Caco-2 (cell line): ENCODE measurements at regions not wholly inside any gene's neighbourhood (a gene's known extent, or its start where the extent isn't known, plus 50 kb on each side); places are given as distances from the start of the nearest gene placed in this dataset.

Source experiments
- BruUV-seq: library from RNA; stranded (reverse); fragments of 400-500 nt; replicated peaks from 2 replicates; lab custom pipeline; 2021; lab: Mats Ljungman, UMichigan
- CTCF ChIA-PET: fragments of 300-600 bp; sonication (Branson Sonifier 250); formaldehyde crosslinking; loops from one replicate; lab custom pipeline; 2022; ENCODE audit warnings: antibody characterized with exemption; lab: Charles Lee
- POLR2A ChIA-PET: fragments of 300-600 bp; sonication (Branson Sonifier 250); formaldehyde crosslinking; loops from one replicate; lab custom pipeline; 2022; ENCODE audit warnings: antibody characterized with exemption; lab: Charles Lee
- DNase-seq, 2 experiments: peaks; one replicate each; pipeline versions ENCODE4 v3.0.0 to v3.0.0-alpha.2; 2020 to 2022
- H3K27me3 ChIP-seq: replicated peaks from 2 replicates; pipeline ENCODE4 v1.6.0; 2011; ENCODE audit warnings: low read length; ENCODE audit not compliant: control insufficient read depth, insufficient read depth
- H3K36me3 ChIP-seq: 2 replicates; pipeline ENCODE4 v1.5.1; 2011; ENCODE audit warnings: low read length; ENCODE audit not compliant: control insufficient read depth, insufficient read depth
- H3K4me1 ChIP-seq: fragments of 250-450 bp; sonication (Bioruptor Pico); 2 replicates; pipeline ENCODE4 v1.5.1; 2020; ENCODE audit warnings: mild to moderate bottlenecking
- H3K4me3 ChIP-seq: 2 replicates; pipeline ENCODE4 v1.5.1; 2011; ENCODE audit warnings: low read depth, mild to moderate bottlenecking, control low read depth, low read length
- H3K9me3 ChIP-seq: fragments of 250-450 bp; sonication (Bioruptor Pico); 2 replicates; pipeline ENCODE4 v1.5.1; 2020; ENCODE audit warnings: mild to moderate bottlenecking, moderate library complexity
- H3K27ac Mint-ChIP-seq: one replicate; pipeline ENCODE4 v1.8.0; 2022; ENCODE audit warnings: mixed read lengths; ENCODE audit not compliant: unreplicated experiment
- H3K27me3 Mint-ChIP-seq: one replicate; pipeline ENCODE4 v1.8.0; 2022; ENCODE audit warnings: mixed read lengths; ENCODE audit not compliant: insufficient read depth, unreplicated experiment
- H3K36me3 Mint-ChIP-seq: one replicate; pipeline ENCODE4 v1.8.0; 2022; ENCODE audit warnings: mild to moderate bottlenecking, mixed read lengths; ENCODE audit not compliant: insufficient read depth, unreplicated experiment
- H3K4me1 Mint-ChIP-seq: one replicate; pipeline ENCODE4 v1.8.0; 2022; ENCODE audit warnings: low read depth, mixed read lengths; ENCODE audit not compliant: unreplicated experiment
- H3K4me3 Mint-ChIP-seq: one replicate; pipeline ENCODE4 v1.8.0; 2022; ENCODE audit warnings: mild to moderate bottlenecking, moderate library complexity, mixed read lengths; ENCODE audit not compliant: unreplicated experiment
- H3K9me3 Mint-ChIP-seq: one replicate; pipeline ENCODE4 v1.8.0; 2022; ENCODE audit warnings: mixed read lengths; ENCODE audit not compliant: unreplicated experiment
- CTCF ChIP-seq, 2 experiments: fragments of 200-600 bp in 1 of 2; IDR thresholded peaks; 1 replicate in 1 of 2; 2 replicates in 1 of 2; pipeline versions ENCODE4 v1.5.1 to v1.8.0; 2011 to 2022; ENCODE audit warnings: antibody characterized with exemption in 1 of 2, control low read depth in 1 of 2, inconsistent platforms in 1 of 2, low read depth in 1 of 2, low read length in 1 of 2, mild to moderate bottlenecking in 1 of 2, moderate library complexity in 1 of 2; ENCODE audit not compliant: insufficient read depth in 1 of 2, severe bottlenecking in 1 of 2, unreplicated experiment in 1 of 2
- intact Hi-C: fragments of 100-400 bp; cut with micrococcal nuclease; formaldehyde crosslinking; loops from one replicate; pipeline ENCODE4 v1.10.0; 2022; ENCODE audit not compliant: unreplicated experiment

GRCh38 chr17:77441940-77442339, 301.2 kb downstream of the SEC14L1 start:
- H3K4me3 ChIP-seq = no peak overlapping the region
- Mint-ChIP-seq H3K36me3 (peaks cover 31% of the 10 kb centered on the region), H3K27ac (peak overlapping the region; percentile 34), H3K27me3 (no peaks in the 10 kb centered on the region), H3K9me3 (no peaks in the 10 kb centered on the region), H3K4me1 (peaks cover 13% of the 10 kb centered on the region), H3K4me3 (no peak overlapping the region)
- ChIA-PET CTCF (interaction anchor here (1.9 kb wide), 1 partner anchor 12 kb away, joined by 9 read pairs; no protein-coding TSS in a partner anchor), POLR2A (no interaction called here)
- H3K36me3 ChIP-seq = no peaks in the 10 kb centered on the region; the same call in 1 of the 2 replicates
- peaks cover 9% of the 10 kb centered on the region; the same call in 1 of the 2 replicates for H3K4me1 ChIP-seq
- BruUV-seq = no TSS peak
- no peak for TF ChIP-seq CTCF (IDR thresholded peaks at IDR 0.05; ENCODE audit: insufficient read depth in 1 of 2, low read depth in 1 of 2, low read length in 1 of 2, severe bottlenecking in 1 of 2, unreplicated experiment in 1 of 2)
- intact Hi-C loops = no loop called here
- no peaks in the 10 kb centered on the region for H3K9me3 ChIP-seq
- no peaks in the 10 kb centered on the region for H3K27me3 ChIP-seq
- no peak for DNase-seq

DNA sequence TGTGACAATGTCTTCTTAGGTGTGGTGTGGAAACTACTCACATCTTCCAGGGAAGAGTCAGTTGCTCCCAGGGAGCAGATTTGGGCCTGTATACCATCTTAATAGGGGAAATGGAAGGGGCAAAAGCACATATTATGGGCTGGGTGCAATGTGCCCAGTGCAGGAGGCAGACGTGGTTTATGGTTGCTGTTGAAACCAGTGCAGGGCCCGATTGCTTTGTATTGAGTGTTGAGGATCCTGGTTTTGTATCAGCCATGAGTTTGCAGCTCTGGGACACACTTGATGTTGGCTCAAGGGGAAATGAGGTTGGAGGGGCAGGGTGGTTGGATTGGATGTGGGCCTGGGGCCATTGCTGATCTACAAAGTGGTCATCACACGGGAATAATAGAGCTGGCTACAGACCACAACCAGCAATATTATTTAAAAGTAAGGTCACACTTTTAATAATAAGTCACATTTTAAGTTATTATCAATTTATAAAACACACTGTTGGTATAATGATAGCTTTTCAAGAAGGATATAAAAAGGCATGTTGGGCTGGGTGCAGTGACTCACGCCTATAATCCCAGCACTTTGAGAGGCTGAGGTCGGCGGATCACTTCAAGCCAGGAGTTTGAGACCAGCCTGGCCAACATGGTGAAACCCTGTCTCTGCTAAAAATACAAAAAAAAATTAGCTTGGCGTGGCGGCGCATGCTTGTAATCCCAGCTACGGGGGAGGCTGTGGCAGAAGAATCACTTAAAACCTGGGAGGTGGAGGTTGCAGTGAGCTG, 302.4 kb downstream of the SEC14L1 start:
- intact Hi-C loops = no loop called here
- peaks cover 9% of the 10 kb centered on the region; the same call in 1 of the 2 replicates for H3K4me1 ChIP-seq
- Mint-ChIP-seq H3K27ac (no peak overlapping the region), H3K27me3 (no peaks in the 10 kb centered on the region), H3K4me1 (peaks cover 13% of the 10 kb centered on the region), H3K36me3 (peaks cover 32% of the 10 kb centered on the region), H3K4me3 (no peak overlapping the region), H3K9me3 (no peaks in the 10 kb centered on the region)
- no peaks in the 10 kb centered on the region; the same call in 1 of the 2 replicates for H3K36me3 ChIP-seq
- no TSS peak for BruUV-seq
- H3K27me3 ChIP-seq = no peaks in the 10 kb centered on the region
- no peaks in the 10 kb centered on the region for H3K9me3 ChIP-seq
- ChIA-PET POLR2A (no interaction called here), CTCF (no interaction called here)
- no peak for TF ChIP-seq CTCF (IDR thresholded peaks at IDR 0.05; ENCODE audit: insufficient read depth in 1 of 2, low read depth in 1 of 2, low read length in 1 of 2, severe bottlenecking in 1 of 2, unreplicated experiment in 1 of 2)
- H3K4me3 ChIP-seq = no peak overlapping the region
- DNase-seq = no peak

GRCh38 chr17:77443748-77444260, 303.0 kb downstream of the SEC14L1 start:
- CTCF ChIA-PET = no interaction called here
- intact Hi-C loops = no loop called here

More at GRCh38 chr17:77443748-77444260, 303.0 kb downstream of the SEC14L1 start:
- no TSS peak for BruUV-seq
- H3K9me3 ChIP-seq = no peaks in the 10 kb centered on the region
- peaks cover 13% of the 10 kb centered on the region for H3K4me1 Mint-ChIP-seq
- peak overlapping the region; percentile 16 for H3K27ac Mint-ChIP-seq
- peaks cover 9% of the 10 kb centered on the region; the same call in 1 of the 2 replicates for H3K4me1 ChIP-seq
- H3K4me3 Mint-ChIP-seq = no peak overlapping the region
- no peak for TF ChIP-seq CTCF (IDR thresholded peaks at IDR 0.05; ENCODE audit: insufficient read depth in 1 of 2, low read depth in 1 of 2, low read length in 1 of 2, severe bottlenecking in 1 of 2, unreplicated experiment in 1 of 2)
- POLR2A ChIA-PET = no interaction called here
- H3K27me3 Mint-ChIP-seq = no peaks in the 10 kb centered on the region
- peaks cover 29% of the 10 kb centered on the region for H3K36me3 Mint-ChIP-seq
- no peaks in the 10 kb centered on the region for H3K9me3 Mint-ChIP-seq
- H3K4me3 ChIP-seq = no peak overlapping the region
- H3K27me3 ChIP-seq = no peaks in the 10 kb centered on the region
- no peaks in the 10 kb centered on the region; the same call in 1 of the 2 replicates for H3K36me3 ChIP-seq
- DNase-seq = no peak
